ENCODE measurements at regions not wholly inside any gene's neighbourhood (a gene's known extent, or its start where the extent isn't known, plus 50 kb on each side); places are given as distances from the start of the nearest gene placed in this dataset.
"Not testable (repeated sequence)": the region's sequence is repeated elsewhere in the genome, so short reads cannot be mapped to it uniquely, and the experiment has no call there.

- no peak for DNase-seq (ENCODE audit: low read depth in 2 of 2)
Measured at GRCh38 chr20:29296256-29297230, 1960.9 kb upstream of the DEFB115 start.

- no peak for DNase-seq (ENCODE audit: low read depth in 2 of 2)
Measured at GRCh38 chr20:29297411-29298270, 1959.8 kb upstream of the DEFB115 start.

DNA sequence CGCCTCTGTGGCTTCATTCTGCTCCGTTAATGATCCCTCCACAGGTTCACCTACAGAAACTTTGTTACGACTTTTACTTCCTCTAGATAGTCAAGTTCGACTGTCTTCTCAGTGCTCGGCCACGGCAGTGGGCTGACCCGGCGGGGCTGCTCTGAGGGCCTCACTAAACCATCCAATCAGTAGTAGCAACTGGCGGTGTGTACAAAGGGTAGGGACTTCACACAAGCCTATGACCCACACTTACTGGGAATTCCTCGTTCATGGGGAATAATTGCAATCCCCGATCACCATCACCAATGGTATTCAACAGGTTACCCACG lies 1959.2 kb upstream of the DEFB115 start:
- DNase-seq (ENCODE audit: low read depth in 2 of 2): no peak

GRCh38 chr20:29298759-29299613 lies 1958.5 kb upstream of the DEFB115 start:
- no peak for DNase-seq (ENCODE audit: low read depth in 2 of 2)

- DNase-seq (ENCODE audit: low read depth in 2 of 2): no peak
Measured at GRCh38 chr20:29299811-29300578, 1957.5 kb upstream of the DEFB115 start.

GRCh38 chr20:29300579-29301551 lies 1956.6 kb upstream of the DEFB115 start:
- no peak for DNase-seq (ENCODE audit: low read depth in 2 of 2)

DNA sequence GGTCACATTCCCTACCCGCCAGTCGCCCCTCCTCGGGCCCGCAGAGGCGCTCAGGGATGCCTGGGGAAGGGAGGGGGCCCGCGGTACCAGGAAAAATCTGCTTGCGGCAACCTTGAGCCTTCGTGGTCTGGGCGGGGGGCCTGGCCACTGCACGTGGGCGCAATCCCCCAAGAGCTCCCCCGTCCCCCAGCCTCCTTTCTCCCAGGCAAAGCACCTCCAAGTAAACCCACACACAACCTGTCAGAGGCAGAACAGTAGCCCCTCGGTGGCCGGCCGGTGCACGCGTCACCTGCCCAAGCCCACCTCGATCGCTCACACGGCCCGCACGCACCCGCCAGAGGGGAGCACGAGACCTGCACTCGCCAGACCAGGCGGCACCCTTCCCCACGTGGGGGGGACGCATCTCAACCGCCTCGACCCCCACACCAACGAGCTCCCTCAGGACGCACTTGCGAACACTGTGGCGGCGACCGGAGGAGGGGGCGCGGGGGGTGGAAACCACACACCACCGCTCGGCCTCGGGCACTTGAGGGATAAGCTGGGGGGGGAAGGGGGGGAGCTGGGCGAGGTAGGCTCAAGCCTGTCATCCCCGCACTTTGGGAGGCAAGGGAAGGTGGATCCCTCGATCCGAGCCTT lies 1955.7 kb upstream of the DEFB115 start:
- no peak for DNase-seq (ENCODE audit: low read depth in 2 of 2)

DNA sequence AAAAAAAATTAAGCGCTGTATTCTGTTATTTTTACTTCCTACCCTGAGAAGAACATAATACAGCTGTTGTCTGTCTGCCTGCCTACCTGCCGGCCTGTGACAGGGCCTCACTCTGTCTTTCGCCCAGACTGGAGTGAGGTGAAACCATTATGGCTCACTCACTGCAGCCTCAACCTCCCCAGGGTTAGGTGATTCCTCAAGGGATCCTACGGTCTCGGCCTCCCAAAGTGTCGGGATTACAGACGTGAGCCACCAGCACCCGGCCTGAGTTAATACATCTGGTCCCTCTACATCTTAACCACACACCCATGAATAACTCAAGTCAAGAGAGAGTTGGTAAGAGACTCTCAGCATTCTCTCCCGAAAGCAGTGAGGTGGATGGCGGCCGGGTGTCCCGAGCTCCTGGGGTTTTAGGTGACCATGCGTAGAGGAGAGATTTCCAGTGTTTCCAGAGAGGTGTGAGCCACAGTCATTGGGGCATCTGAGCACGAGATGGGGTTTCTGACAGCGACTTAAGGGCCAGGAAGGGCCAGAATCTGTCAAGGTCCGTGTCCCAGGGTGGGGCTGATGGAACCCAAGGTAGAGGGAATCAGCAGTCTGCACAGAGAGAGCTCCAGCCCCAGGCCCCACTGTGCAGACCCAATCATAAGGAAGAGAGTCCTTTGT lies 1954.4 kb upstream of the DEFB115 start:
- no peak for DNase-seq (ENCODE audit: low read depth in 2 of 2)

DNA sequence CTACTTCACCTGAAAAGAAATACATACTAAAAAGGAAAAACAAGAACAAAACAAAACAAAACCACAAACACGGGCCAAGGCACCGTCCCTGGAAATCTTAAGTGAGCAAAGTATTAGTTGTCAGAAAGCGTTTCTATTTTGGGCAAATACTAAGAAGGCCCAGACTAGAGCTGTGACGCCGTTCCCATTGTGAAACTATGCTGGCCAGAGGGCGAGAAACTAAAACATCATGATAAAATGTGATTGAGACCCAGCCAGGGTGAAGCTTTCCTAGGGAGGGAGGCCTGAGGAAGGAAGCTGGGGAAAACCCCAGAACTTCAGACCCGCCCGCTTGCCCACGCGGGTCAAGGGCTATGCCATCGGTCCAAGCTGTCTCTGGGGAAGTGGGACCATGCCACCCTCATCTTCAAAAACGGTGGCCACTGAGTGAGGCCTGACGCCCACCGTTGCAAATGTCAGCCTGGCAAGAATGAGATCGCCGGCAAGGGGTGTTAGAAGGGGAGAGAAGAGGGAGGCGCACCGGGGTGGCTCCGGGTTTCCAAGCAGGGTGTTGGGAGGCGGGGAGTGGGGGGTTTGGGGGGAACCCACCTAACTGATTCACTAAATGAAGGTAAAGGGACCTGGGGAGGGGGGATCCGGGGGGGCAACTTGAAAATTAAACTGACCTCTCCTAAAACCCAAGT lies 1950.9 kb upstream of the DEFB115 start:
- DNase-seq (ENCODE audit: low read depth in 2 of 2): no peak

- DNase-seq (ENCODE audit: low read depth in 2 of 2): not testable (repeated sequence)
Measured at GRCh38 chr20:29307484-29307883, 1950.0 kb upstream of the DEFB115 start.

GRCh38 chr20:29308956-29309355 lies 1948.5 kb upstream of the DEFB115 start:
- not testable (repeated sequence) for DNase-seq (ENCODE audit: low read depth in 2 of 2)

GRCh38 chr20:29309481-29309880 lies 1948.0 kb upstream of the DEFB115 start:
- not testable (repeated sequence) for DNase-seq (ENCODE audit: low read depth in 2 of 2)

GRCh38 chr20:29311046-29311445 lies 1946.4 kb upstream of the DEFB115 start:
- not testable (repeated sequence) for DNase-seq (ENCODE audit: low read depth in 2 of 2)

DNA sequence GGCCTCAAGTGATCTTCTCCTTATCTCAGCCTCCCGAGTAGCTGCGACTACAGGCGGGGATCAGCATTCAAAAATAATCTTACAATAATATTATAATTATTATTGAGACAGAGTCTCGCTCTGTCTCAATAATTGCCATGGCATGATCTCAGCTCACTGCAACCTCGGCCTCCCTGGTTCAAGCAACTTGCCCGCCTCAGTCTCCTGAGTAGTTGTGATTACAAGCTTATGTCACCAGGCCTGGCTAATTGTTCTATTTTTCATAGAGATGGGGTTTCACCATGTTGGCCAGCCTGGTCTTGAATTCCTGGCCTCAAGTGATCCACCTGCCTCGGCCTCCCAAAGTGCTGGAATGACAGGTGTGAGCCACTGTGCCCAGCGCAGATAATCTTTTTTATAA lies 1944.8 kb upstream of the DEFB115 start:
- DNase-seq (ENCODE audit: low read depth in 2 of 2): not testable (repeated sequence)

DNA sequence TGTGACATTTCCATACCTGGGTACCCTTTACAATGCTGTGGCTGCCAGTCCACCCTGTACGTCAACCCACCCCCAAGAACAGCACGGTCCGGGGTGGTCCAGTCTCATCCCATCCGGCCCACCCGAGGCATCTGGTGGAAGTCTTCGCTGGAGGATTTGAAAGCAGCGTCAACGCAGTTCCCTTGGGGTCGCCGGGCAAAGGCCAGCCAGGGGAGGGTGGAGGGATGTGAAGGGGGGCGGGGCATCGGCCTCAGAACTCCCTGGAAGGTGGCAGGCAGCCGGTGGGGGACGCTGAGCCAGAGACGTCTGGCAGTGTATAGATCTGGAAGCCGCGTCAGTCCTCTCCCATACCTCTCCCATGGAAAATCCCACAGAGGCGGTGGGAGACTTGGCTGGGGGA lies 1944.0 kb upstream of the DEFB115 start:
- no peak for DNase-seq (ENCODE audit: low read depth in 2 of 2)

- DNase-seq (ENCODE audit: low read depth in 2 of 2): no peak
Measured at GRCh38 chr20:29314294-29314693, 1943.2 kb upstream of the DEFB115 start.

DNA sequence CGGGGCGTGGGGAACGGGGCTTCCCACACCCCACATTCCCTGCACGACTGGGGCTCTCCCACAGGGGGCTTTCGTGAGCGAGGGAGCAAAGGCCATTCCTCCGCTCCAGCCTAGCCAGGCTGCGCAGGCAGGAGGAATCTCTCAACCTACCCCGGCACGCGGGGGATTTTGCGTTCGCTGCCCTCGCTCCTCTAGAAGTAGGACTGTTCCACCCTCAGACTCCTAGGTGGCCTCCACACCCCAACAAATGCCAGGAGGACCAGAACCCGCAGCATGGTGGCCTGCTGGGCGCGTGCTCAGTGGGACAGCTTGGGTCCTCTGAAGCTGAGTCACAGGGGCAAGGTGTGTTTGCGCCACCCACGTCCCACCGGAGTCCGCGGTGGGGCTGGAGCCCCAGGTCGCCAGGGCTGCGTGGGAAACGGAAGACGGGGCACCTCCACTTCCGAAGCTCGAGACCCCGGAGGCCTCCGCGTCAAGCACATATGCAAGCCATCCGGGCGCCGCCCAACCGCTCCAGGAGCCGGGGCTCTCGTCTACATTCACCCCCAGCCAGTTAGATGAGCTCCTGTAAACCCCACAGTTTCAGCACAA lies 1938.5 kb upstream of the DEFB115 start:
- no peak for DNase-seq (ENCODE audit: low read depth in 2 of 2)

DNA sequence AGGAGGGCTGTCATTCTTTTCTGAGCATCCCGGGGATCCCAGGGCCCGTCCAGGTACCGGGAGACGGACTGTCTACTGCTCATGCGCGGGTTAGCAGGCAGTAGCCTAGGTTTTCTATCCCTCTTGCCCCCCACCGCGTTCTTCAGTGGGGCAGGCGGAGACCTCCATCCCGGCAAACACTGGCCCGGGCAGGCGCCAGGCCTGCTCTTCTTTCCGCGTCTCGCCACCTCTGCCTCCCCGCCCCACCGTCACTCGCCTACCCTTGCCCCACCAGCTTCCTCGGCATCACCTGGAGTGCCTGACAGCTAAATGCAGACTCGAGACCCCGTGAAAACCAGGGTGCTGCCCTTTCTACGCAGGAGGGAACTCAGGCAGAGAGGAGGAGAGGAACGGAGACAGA lies 1937.7 kb upstream of the DEFB115 start:
- no peak for DNase-seq (ENCODE audit: low read depth in 2 of 2)

All from stimulated activated CD4-positive, alpha-beta T cell treated with anti-CD3 and anti-CD28 coated beads, Interleukin-4, amount 100 ng/mL, for 48 hours (primary cell).